Thyroid gland (tissue), 4 donors: ENCODE measurements at regions not wholly inside any gene's neighbourhood (a gene's known extent, or its start where the extent isn't known, plus 50 kb on each side); places are given as distances from the start of the nearest gene placed in this dataset.

ENCODE experiments used
- DNase-seq, 2 donors: peaks; one replicate each; pipeline ENCODE4 v3.0.0-alpha.2; 2019
- H3K27ac ChIP-seq, 3 donors: fragments of 200-600 bp; sonication (generic); 1 replicate in 2 of 3; 2 replicates in 1 of 3; pipeline ENCODE4 v1.5.1; 2016 to 2019; ENCODE audit warnings: mild to moderate bottlenecking in 1 of 3, moderate library complexity in 1 of 3
- H3K27me3 ChIP-seq: fragments of 200-600 bp; sonication (generic); one replicate; pipeline ENCODE4 v1.5.1; 2019
- H3K36me3 ChIP-seq, 2 donors: fragments of 200-600 bp; sonication (generic); one replicate each; pipeline ENCODE4 v1.5.1; 2016 to 2019
- H3K4me1 ChIP-seq, 2 donors: fragments of 200-600 bp; sonication (generic); one replicate each; pipeline ENCODE4 v1.5.1; 2017 to 2019
- H3K4me3 ChIP-seq, 3 donors: fragments of 200-600 bp; sonication (generic); replicated peaks in 1 of 3; 1 replicate in 2 of 3; 2 replicates in 1 of 3; pipeline ENCODE4 v1.5.1; 2016; ENCODE audit warnings: mild to moderate bottlenecking in 1 of 3
- H3K9me3 ChIP-seq: fragments of 200-600 bp; sonication (generic); one replicate; pipeline ENCODE4 v1.5.1; 2017
- CTCF ChIP-seq, 6 experiments: fragments of 200-600 bp in 3 of 6; fragments of 450-650 bp in 3 of 6; sonication (generic) in 3 of 6; IDR thresholded peaks; one replicate each; pipeline ENCODE4 v1.5.1; 2016 to 2019; ENCODE audit warnings: antibody characterized with exemption in 6 of 6, mild to moderate bottlenecking in 2 of 6, inconsistent platforms in 1 of 6, moderate library complexity in 1 of 6
- POLR2A ChIP-seq, 2 donors: fragments of 450-650 bp; IDR thresholded peaks; one replicate each; pipeline ENCODE4 v1.6.1; 2017; ENCODE audit warnings: antibody characterized with exemption in 2 of 2, mild to moderate bottlenecking in 2 of 2, moderate library complexity in 1 of 2
- WGBS, 2 donors: methylation state at CpG; one replicate each; pipeline ENCODE4 v1.1.5; 2017; 5-methylcytosine and 5-hydroxymethylcytosine counted together
- intact Hi-C: fragments of 100-400 bp; cut with DNase I; formaldehyde crosslinking; loops from one replicate; pipeline ENCODE4 v1.15.1; 2023

GRCh38 chr4:33453916-33454315, 2733.7 kb downstream of the PCDH7 start:
- no peaks in the 10 kb centered on the region for H3K36me3 ChIP-seq
- H3K4me3 ChIP-seq: no peak overlapping the region
- intact Hi-C loops: no loop called here
- H3K27me3 ChIP-seq: no peaks in the 10 kb centered on the region
- peak overlapping the region; percentile 33 to 73 (median 70) for H3K27ac ChIP-seq
- no peaks in the 10 kb centered on the region for H3K9me3 ChIP-seq
- peaks cover 8 to 11% of the 10 kb centered on the region in 2 donors for H3K4me1 ChIP-seq
- 85 to 100% methylated on average over 1 of the region's 1 CpG for WGBS, 2 donors
- TF ChIP-seq POLR2A (IDR thresholded peaks at IDR 0.05) (no peak), CTCF (IDR thresholded peaks at IDR 0.05) (no peak)
- DNase-seq: no peak

GRCh38 chr4:33465565-33465964, 2745.4 kb downstream of the PCDH7 start:
- Histone ChIP-seq H3K4me1 (no peaks in the 10 kb centered on the region), H3K27me3 (no peaks in the 10 kb centered on the region), H3K27ac (no peak overlapping the region), H3K9me3 (no peaks in the 10 kb centered on the region), H3K4me3 (no peak overlapping the region), H3K36me3 (no peaks in the 10 kb centered on the region)
- no peak for DNase-seq
- no peak for TF ChIP-seq POLR2A (IDR thresholded peaks at IDR 0.05)
- intact Hi-C loops: no loop called here

GRCh38 chr4:33467291-33467690, 2747.1 kb downstream of the PCDH7 start:
- Histone ChIP-seq H3K27me3 (no peaks in the 10 kb centered on the region), H3K36me3 (no peaks in the 10 kb centered on the region), H3K9me3 (no peaks in the 10 kb centered on the region), H3K4me3 (no peak overlapping the region), H3K4me1 (no peaks in the 10 kb centered on the region), H3K27ac (no peak overlapping the region)
- WGBS, 2 donors: 91 to 92% methylated on average over 13 of the region's 13 CpGs
- intact Hi-C loops: no loop called here
- TF ChIP-seq CTCF (IDR thresholded peaks at IDR 0.05) (no peak), POLR2A (IDR thresholded peaks at IDR 0.05) (no peak)
- no peak for DNase-seq

- Histone ChIP-seq H3K36me3 (no peaks in the 10 kb centered on the region), H3K27me3 (no peaks in the 10 kb centered on the region), H3K4me3 (no peak overlapping the region), H3K4me1 (no peaks in the 10 kb centered on the region), H3K9me3 (no peaks in the 10 kb centered on the region), H3K27ac (no peak overlapping the region)
- intact Hi-C loops: no loop called here
- no peak for DNase-seq
- TF ChIP-seq CTCF (IDR thresholded peaks at IDR 0.05) (no peak), POLR2A (IDR thresholded peaks at IDR 0.05) (no peak)
- WGBS, 2 donors: 93 to 95% methylated on average over 3 to 4 of the region's 4 CpGs
Measured at GRCh38 chr4:33470805-33471204, 2750.6 kb downstream of the PCDH7 start.

- Histone ChIP-seq H3K27ac (no peak overlapping the region), H3K4me1 (no peaks in the 10 kb centered on the region), H3K4me3 (no peak overlapping the region), H3K9me3 (no peaks in the 10 kb centered on the region), H3K36me3 (no peaks in the 10 kb centered on the region), H3K27me3 (no peaks in the 10 kb centered on the region)
- 86 to 89% methylated on average over 4 of the region's 4 CpGs for WGBS, 2 donors
- TF ChIP-seq CTCF (IDR thresholded peaks at IDR 0.05): no peak
- TF ChIP-seq POLR2A (IDR thresholded peaks at IDR 0.05): no peak
- intact Hi-C loops: no loop called here
- no peak for DNase-seq
Measured at GRCh38 chr4:33477715-33478114, 2757.5 kb downstream of the PCDH7 start.

- no peak overlapping the region for H3K4me3 ChIP-seq
- H3K36me3 ChIP-seq: no peaks in the 10 kb centered on the region
- no peak for TF ChIP-seq POLR2A (IDR thresholded peaks at IDR 0.05)
- TF ChIP-seq CTCF (IDR thresholded peaks at IDR 0.05): no peak
- intact Hi-C loops: no loop called here
- H3K9me3 ChIP-seq: no peaks in the 10 kb centered on the region
- no peak for DNase-seq
- no peak overlapping the region for H3K27ac ChIP-seq
- H3K4me1 ChIP-seq: no peaks in the 10 kb centered on the region
- WGBS, 2 donors: 96% methylated on average over 1 of the region's 1 CpG
- H3K27me3 ChIP-seq: no peaks in the 10 kb centered on the region
Measured at GRCh38 chr4:33482773-33483172, 2761.5 kb downstream of the ARAP2 start.
